ENCODE measurements at regions not wholly inside any gene's neighbourhood (a gene's known extent, or its start where the extent isn't known, plus 50 kb on each side); places are given as distances from the start of the nearest gene placed in this dataset.
"Not testable (repeated sequence)": the region's sequence is repeated elsewhere in the genome, so short reads cannot be mapped to it uniquely, and the experiment has no call there.

DNA sequence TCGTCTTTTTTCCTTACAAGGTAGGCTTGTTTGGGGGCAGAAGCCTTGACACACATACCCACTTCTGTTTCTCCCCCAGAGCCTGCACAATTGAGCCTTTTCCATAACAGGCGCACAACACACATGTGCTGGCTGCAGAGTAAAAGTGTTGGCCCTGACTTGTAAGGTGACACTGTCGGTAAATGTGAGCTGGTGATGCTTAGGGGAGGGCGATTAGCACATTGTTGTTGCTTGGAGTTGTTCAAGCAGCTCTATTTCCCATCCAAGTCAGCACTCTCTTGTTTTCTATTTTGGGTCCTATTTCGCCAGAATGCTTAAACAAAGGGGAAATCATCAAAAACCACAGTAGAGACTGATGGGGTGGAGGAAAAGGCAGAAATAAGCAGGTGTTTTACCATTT lies 51.9 kb upstream of the PTPRJ start:
- DNase-seq: peak; percentile 55

DNA sequence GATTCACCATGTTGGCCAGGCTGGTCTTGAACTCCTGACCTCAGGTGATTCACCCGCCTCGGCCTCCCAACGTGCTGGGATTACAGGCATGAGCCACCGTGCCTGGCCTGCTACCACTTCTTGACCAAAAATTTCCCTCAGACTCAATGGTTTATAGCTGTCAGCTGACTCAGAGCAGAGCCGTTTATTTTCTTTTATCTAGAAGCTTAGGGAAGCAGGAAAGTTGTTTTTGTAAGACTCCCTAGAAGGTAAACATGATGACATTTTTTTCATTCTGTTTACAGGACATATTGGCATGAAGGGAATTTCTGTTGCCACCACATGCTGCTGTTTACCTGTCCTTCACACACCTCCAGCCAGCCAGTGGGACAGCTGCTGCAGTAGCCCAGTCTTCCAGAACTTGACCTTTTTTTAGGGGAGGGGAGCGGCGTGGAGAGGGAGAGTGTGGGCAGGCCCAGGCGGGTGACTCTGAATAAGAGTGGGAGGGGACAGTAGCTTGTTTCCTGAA lies 56.1 kb upstream of the PTPRJ start:
- DNase-seq: no peak

DNA sequence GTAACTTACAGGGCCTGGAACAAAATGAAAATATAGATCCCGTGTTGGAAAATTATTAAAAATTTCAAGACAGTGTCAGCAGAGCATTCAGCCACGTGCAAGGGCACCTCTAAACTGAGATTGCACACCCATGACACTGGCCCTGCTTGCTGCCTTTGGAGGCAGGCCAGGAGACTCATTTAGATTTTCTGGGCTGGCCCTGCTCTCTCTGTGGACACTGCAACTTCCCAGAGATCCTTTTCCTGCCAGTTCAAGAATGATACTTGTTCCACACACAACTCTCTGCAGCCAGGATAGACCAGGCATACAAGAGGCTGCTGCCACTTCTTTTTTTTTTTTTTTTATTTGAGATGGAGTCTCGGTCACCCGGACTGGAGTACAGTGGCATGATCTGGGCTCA lies 56.7 kb upstream of the PTPRJ start:
- DNase-seq: no peak

DNA sequence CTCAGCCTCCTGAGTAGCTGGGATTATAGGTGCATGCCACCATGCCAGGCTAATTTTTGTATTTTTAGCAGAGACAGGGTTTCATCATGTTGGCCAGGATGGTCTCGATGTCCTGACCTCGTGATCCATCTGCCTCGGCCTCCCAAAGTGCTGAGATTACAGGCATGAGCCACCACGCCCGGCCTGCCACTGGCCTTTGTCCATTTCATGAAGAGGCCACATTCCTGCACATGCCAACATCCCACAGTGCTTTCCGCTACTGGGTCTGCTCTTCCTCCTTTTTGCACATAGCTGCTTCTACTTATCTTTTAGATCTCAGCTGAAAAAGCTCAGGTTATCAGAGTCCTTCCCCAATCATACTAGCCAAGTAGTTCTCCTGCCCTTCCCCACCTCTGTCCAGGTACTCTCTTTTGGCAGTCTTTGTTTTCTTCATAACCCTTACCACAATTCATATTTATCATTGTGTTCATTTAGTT lies 59.2 kb upstream of the PTPRJ start:
- not testable (repeated sequence) for DNase-seq

DNA sequence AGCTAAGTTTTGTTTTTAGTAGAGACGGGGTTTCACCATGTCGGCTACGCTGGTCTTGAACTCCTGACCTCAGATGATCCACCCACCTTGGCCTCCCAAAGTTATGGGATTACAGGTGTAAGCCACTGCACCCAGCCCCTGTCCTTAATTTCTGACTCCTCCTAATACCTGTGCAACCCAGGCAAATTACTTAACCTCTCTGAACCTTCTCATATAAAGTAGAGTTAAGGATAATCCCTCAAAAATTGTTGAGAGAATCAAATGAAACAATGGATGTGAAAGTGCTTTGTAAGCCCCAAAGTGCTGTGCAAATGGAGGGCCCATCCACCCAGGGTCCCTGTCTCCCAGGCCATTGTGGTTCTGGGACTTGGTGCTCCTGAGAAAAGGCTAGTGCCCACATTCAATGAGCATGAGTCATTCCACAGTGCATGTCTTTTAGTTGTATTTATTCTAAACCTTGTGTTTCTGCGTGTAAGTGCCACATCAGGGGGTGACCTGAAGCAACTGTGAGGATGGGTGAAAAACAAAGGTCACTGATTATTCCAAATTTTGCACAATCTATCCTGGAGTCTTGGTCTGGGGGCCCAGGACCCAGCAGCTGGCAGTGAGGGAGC lies 61.4 kb upstream of the PTPRJ start:
- no peak for DNase-seq

DNA sequence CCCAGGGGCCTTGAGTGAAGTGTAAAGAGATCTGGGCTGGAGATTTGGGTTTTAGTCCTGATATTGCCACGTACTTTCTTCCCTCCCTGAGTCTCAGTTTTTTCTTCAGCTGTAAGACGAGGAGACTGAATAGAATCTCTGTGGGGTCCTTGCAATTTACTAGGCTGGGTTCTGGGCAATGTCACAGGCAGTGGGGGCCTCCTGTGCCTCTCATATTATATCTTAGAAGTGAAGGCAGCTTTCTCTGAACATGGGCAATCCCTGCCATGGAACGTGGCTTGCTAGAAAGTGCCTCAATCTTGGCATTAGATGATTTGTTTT lies 62.0 kb upstream of the PTPRJ start:
- DNase-seq: no peak

DNA sequence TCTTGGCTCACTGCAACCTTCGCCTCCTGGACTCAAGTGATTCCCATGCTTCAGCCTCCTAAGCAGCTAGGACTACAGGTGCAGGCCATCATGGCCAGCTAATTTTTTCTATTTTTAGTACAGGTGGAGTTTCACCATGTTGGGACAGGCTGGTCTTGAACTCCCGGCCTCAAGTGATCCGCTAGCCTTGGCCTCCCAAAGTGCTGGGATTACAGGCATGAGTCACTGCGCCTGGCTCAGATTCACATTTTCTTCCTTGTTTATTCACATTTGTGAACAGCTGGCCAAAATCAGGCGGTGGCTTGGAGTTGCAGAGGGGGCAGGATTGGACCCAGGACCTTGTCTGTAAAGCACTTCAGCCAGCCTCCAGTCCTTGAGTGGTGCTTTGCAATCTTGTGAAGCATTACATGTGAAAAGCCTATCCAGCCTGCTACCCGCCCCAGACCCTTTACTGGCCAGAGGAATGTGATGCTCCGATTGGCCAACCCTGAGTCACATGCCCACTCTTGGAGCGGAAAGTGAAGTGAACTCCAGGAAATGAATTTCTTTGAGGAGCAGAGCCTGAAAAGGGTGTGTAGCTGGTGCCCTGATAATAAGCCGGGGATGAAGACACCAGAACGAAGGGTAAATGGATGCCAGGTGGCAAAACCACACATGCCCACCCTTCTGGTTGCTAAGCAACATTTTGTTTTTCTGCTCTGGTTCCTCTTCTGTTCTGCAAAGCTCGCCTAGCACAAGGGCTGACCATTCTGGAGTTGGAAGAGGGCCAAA lies 62.6 kb upstream of the PTPRJ start:
- peak; percentile 99 for DNase-seq

DNA sequence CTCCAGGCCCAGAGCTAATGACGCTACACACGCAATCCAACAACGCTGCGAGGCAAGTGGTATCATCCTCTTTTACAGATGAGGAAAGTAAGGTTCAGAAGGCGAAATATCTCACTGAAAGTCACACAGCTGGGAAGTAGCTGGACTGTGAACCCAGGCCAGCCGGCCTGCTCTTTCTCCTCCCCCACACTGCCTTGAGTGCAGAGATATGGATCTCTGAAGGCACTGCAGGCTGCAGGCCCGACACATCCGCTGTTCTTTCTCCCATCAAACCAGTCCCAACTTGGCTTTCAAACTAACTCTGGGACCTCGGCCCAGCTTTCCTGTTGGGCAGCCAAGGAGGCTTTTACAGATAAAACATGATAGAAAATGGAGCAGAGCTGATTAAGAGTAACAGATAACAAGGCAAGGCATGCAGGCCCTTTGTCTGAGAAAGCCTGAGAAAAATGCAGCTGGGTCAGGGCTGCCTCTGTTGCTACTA lies 64.0 kb upstream of the PTPRJ start:
- no peak for DNase-seq

DNA sequence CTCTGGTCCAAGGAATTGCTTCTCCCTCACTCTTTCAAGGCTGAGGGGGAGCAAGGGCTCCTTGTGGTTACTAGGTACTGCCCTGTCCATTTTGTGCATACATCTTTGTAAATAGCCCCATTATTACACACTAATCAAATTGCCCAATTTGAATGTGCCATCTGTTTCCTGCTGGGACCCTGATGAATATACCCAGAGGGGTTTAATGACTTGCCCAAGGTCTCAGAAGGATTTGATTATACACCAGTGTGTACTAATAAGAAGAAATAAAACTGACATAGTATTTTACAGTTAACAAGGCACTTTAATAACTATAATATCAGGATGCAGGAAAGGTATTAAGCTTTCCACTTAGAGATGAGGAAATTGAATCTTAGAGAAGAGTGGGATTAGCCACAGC lies 64.6 kb upstream of the PTPRJ start:
- no peak for DNase-seq

DNA sequence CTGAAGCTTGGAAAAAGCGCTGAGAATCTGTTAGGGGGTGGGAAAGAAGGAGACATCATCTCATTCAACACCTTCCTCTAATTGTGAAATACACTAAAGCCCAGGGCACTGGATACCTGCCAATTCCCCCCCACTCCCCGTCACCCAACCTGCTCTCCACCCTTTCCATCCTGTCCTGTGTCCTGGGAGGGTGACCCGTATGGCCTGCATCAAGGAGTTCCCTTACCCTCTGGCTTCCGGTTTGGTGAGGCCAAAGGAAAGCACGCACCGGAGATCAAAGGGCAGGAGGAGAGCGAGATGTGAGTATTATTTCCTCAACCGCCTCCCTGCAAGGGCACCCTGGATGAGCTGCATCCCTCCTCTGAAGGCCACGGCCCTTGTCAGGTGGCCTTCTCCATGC lies 65.0 kb upstream of the PTPRJ start:
- no peak for DNase-seq

DNA sequence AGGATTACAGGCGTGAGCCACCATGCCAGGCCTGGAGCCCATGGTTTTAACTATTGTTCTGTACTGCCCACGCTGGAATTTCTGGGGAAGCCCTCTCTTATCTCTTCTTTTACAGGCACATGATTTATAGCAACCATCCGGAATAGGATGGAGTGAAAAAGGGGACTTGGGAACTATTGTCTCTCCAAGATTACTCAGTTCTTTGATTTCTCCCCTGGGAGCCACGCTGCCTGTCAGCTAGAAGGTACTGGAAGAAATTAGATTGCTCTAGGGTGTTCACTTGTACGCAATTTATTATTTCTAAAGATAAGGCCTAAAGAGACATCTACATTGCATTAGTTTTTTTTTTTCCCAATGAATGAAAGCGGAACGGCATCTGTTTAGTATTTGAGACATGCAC lies 65.6 kb upstream of the PTPRJ start:
- DNase-seq: no peak

DNA sequence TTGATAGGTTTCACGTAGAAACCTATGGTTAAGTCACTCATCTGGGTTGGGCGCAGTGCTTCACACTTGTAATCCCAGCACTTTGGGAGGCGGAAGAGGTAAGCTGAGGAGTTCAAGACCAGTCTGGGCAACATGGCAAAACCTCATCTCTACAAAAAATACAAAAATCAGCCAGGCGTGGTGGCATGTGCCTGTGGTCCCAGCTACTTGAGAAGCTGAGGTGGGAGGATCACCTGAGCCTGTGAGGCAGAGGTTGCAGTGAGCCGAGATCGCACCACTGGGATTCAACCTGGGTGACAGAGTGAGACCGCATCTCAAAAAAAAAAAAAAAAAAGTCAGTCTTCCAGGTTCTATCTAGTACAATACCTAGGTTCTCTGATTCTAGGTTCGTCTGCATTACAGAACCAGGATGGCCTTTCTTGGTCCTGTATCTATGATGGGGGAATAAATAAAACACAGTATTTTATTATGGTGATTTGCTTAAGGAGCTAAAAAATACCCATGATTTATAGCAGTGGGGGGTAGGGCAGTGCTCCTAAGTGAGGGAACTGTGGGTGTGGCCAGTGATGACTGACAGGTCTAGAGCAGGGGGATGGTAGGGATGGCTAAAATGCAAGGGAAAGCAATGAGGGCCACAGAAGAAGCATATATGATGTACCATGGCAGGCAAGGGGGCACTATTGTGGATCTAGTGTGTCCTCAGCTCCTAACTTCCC lies 65.5 kb upstream of the NUP160 start:
- peak; percentile 45 for DNase-seq

DNA sequence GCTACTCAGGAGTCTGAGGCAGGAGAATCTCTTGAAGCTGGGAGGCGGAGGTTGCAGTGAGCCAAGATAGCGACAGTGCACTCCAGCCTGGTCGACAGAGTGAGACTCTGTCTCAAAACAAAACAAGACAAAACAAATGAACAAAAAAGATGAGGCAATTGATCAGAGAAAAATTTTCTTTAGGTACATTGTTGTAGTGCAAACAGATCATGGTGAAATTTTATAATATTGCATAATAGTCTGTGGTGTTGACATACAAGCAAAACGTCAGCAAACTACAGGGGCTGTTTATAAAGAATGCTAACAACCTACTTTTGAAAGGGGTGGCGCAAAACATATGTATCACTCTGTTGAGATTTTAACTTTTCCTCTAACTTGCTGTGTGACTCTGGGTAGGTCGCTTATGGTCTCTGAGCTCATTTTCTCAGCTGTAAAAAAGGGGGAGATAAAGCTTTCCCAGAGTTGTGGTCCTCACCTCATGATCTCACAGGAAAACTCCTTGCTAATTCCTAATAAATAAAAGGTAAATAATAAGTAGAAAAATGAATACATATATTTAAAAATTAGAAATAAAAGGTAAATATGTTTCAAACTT lies 64.8 kb upstream of the NUP160 start:
- no peak for DNase-seq

DNA sequence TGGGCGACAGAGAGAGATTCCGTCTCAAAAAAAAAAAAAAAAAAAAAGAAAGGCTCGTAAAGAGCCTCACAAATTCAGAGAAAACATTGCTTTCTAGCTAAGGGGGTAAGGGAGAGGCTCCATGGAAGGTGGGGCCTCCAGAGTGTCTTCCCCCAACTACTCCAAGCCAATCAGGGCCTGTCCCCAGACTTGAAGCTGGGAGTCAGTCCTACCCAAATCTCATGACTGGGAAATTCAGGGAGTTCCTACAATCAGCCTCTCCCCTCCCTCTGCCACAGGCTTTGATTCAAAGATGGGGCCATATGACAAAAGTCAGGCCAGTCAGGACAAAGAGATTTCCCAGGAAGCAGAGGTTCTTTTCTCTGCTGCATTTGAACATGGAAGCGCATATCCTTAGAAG lies 63.0 kb upstream of the NUP160 start:
- no peak for DNase-seq

DNA sequence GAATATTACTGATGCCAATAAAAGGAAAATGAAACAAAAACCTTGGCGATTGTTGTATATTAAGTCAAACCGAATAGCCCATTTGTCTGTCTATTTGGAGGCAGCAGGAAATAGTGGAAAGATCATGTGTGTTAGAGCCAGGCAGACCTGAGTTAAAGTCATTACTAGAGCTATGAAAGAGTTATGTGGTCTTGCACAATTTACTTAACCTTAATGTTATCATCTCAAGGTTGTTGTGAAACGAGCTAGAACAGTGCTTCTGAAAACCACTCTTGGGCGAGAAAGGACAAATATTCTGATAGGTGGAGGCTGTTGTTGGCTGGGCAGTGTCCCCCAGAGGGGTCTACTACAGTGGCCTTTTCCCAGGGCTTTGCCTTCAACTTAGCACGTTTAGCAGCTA lies 60.0 kb upstream of the NUP160 start:
- DNase-seq: no peak

DNA sequence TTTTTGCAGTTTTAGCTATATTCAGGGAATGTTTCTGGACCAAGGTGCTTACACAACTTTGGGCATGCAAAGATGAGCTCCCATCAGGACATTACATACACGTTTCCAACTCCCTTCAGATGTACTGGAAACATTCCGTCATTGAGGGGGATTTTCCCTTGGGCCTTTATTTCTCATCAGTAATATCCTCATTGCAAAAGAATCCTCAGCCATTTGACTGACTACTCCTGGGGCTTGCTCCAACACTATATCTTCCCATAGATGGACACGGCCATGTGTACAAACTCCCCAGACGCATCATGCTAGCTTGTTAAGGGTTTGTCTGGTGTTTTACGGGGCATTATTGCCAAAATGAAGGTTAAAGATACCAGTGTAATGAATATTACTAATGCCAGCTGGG lies 59.3 kb upstream of the NUP160 start:
- DNase-seq: no peak

DNA sequence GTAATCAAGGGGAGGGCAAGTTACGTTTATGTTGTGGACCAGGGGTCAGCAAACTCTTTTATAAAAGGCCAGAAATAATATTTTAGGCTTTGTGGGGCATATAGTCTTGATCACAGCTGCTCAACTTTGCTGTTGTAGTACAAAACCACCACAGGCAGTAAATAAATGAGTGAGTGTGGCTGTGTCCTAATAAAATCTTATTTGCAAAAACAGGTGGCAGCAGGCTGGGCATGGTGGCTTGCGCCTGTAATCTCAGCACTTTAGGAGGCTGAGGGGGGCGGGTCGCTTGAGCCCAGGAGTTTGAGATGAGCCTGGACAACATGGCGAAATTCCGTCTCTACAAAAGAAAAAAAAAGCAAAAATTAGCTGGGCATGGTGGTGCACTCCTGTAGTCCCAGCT lies 57.9 kb upstream of the NUP160 start:
- DNase-seq: no peak

DNA sequence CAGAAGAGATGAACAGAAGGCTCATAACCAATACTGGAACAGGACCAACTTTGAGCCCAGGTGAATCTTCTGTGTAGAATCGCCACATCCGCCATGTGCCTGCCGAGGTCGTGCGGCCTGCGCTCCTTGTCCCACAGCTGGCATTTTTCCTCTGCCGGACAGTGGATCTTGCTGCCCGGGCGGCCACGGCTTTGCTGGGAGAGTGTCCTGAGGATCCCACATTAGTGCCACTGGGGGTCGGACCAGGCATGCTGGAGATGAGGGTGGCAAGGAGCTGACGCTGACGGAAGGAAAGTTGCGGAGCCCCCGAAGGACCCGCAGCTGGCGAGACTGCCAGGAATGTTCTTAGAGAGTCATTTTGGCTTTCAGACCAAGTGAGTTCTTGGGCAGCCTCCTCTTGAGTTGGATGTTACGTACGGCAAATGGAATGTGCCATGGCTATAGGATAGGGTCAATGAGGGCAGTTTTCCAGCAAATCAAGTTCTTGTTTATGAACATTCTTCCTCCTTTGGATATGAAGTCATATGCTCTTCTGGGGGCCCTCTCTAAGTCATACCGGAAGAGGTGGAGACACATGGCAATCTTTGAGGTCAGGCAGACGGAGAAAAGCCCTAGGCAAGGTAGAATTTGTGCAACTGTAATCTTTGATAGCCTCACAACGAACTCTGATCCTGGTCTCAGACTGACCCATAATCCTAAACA lies 57.4 kb upstream of the NUP160 start:
- DNase-seq: no peak

DNA sequence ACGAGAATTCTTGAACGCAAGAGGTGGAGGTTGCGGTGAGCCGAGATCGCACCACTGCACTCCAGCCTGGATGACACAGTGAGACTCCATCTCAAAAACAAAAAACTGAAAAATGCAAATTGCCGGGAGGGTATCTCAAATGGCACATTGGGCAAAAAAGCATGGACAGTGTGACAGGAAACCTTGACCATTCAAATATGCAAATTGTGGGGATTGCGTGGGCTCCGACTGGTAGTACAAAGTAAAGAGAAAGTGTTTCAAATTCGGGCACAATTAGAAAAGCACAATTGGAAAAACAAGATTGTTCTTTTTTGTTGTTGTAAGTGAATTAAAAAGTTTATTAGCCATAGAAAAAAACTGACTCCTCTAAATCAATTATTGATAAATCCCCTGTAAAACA lies 56.7 kb upstream of the NUP160 start:
- no peak for DNase-seq

DNA sequence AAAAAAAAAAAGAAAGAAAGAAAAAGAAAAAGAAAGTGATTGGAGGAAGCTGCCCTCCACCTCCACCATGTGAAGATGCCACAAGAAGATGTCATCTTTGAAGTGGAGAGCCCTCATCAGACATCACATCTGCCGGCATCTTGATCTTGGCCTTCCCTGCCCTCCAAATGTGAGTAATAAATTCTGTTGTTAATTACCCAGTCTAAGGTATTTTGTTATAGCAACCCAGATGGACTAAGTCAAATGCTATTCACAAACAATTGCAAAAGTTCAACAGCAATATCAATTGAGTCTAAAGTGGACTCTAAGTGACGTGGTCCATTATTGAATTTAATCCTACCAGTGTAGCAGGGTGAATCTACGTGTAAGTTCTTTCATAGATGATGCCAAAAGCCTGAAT lies 55.9 kb upstream of the NUP160 start:
- no peak for DNase-seq

DNA sequence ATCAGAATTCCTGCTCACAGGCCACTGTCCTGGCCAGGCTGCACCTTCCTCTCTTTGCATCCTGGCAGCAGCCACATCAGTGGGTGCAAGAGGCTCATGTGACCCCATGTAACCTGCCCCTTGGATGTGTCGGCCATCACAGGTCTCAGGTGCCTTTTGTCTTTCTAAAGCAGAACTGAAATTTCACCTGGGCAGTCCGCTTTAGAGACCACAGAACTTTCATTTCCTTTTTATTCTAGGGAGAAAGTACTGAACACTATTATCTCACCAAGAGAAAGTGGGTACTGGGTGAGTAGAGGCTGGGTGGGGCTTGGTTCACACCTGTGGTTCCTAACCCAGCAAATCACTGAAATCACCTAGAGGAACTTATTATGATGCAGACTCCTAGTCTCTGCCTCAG lies 51.7 kb upstream of the NUP160 start:
- DNase-seq: no peak

All from NCI-H187 treated with DMSO at 0.1 percent for 48 hours (cell line).